Stimulated activated memory B cell treated with anti-CD40 and anti-IgM and Interleukin-4, amounts not matched to agents 10 μg/mL and 1 μg/mL and 100 μg/mL, for 72 hours (primary cell): ENCODE measurements at regions not wholly inside any gene's neighbourhood (a gene's known extent, or its start where the extent isn't known, plus 50 kb on each side); places are given as distances from the start of the nearest gene placed in this dataset.

ENCODE experiments used
- ATAC-seq: fragments of 150-1000 bp; cut with Tn5 transposase; 2 replicates; pipeline ENCODE4 v1.10.0; 2021
- H3K27ac Mint-ChIP-seq: one replicate; pipeline ENCODE4 v1.8.0; 2022; ENCODE audit warnings: mild to moderate bottlenecking, mixed read lengths
- H3K27me3 Mint-ChIP-seq: one replicate; pipeline ENCODE4 v1.8.0; 2022; ENCODE audit warnings: mixed read lengths
- H3K36me3 Mint-ChIP-seq: one replicate; pipeline ENCODE4 v1.8.0; 2022; ENCODE audit warnings: mixed read lengths
- H3K4me1 Mint-ChIP-seq: one replicate; pipeline ENCODE4 v1.8.0; 2022; ENCODE audit warnings: mixed read lengths
- H3K4me3 Mint-ChIP-seq: one replicate; pipeline ENCODE4 v1.8.0; 2022; ENCODE audit warnings: mild to moderate bottlenecking, moderate library complexity, mixed read lengths
- H3K9me3 Mint-ChIP-seq: one replicate; pipeline ENCODE4 v1.8.0; 2022; ENCODE audit warnings: mixed read lengths

GRCh38 chr10:91115618-91116390, 104.7 kb upstream of the PCGF5 start:
- no peaks in the 10 kb centered on the region for H3K36me3 Mint-ChIP-seq
- peaks cover 7% of the 10 kb centered on the region for H3K4me1 Mint-ChIP-seq
- H3K9me3 Mint-ChIP-seq: no peaks in the 10 kb centered on the region
- H3K4me3 Mint-ChIP-seq: no peak overlapping the region
- H3K27ac Mint-ChIP-seq: no peak overlapping the region
- no peak for ATAC-seq
- no peaks in the 10 kb centered on the region for H3K27me3 Mint-ChIP-seq

GRCh38 chr10:91117505-91117904, 103.0 kb upstream of the PCGF5 start:
- peaks cover 7% of the 10 kb centered on the region for H3K4me1 Mint-ChIP-seq
- H3K27me3 Mint-ChIP-seq: no peaks in the 10 kb centered on the region
- H3K4me3 Mint-ChIP-seq: no peak overlapping the region

GRCh38 chr10:91120348-91120747, 100.1 kb upstream of the PCGF5 start:
- H3K27ac Mint-ChIP-seq: no peak overlapping the region
- ATAC-seq: no peak
- H3K27me3 Mint-ChIP-seq: peaks cover 10% of the 10 kb centered on the region
- H3K36me3 Mint-ChIP-seq: no peaks in the 10 kb centered on the region
- H3K9me3 Mint-ChIP-seq: no peaks in the 10 kb centered on the region
- no peak overlapping the region for H3K4me3 Mint-ChIP-seq
- H3K4me1 Mint-ChIP-seq: peaks cover 7% of the 10 kb centered on the region

More at GRCh38 chr10:91117505-91117904, 103.0 kb upstream of the PCGF5 start:
- Mint-ChIP-seq H3K27ac (no peak overlapping the region), H3K36me3 (no peaks in the 10 kb centered on the region), H3K9me3 (no peaks in the 10 kb centered on the region)
- ATAC-seq: no peak

DNA sequence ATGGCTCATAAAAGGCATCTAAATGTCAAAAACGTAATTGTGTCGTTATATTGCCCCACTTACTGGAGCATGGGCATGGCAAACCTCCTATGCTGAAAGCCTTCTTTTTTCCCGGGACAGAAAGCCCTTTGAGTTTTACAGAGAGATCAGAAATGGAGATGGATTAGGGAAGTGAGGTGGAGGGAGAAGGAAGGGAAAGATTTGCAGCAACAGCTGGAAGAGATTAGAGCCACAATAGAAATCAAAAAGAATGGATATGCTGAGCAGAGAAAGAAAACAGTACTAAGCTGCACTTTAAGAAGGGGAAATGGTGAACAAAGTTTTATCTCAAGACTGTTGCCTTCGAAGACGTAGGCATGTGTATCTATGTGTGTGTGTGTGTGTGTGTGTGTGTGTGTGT, 97.2 kb upstream of the PCGF5 start:
- H3K4me3 Mint-ChIP-seq: no peak overlapping the region
- H3K9me3 Mint-ChIP-seq: no peaks in the 10 kb centered on the region
- H3K27ac Mint-ChIP-seq: no peak overlapping the region
- no peaks in the 10 kb centered on the region for H3K36me3 Mint-ChIP-seq
- no peak for ATAC-seq
- peaks cover 10% of the 10 kb centered on the region for H3K27me3 Mint-ChIP-seq
- no peaks in the 10 kb centered on the region for H3K4me1 Mint-ChIP-seq

DNA sequence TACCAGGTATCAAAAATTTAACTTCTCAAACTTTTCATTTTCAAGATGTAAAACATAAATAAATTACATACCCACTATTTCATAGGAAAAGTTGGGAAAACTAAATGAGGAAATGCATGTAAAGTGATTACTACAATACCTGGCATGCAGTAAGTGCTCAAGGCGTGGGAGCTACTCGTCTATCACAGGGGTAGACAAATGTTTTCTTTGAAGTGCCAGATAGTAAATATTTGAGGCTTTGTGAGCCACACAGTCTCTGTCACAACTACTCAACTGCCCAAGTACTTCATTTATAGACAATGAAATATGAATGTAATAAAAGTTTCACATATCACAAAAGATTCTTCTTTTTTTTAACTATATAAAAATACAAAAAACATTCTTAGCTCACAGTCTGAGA, 96.4 kb upstream of the PCGF5 start:
- Mint-ChIP-seq H3K4me3 (no peak overlapping the region), H3K27ac (no peak overlapping the region), H3K27me3 (peaks cover 10% of the 10 kb centered on the region), H3K4me1 (no peaks in the 10 kb centered on the region), H3K9me3 (no peaks in the 10 kb centered on the region), H3K36me3 (no peaks in the 10 kb centered on the region)
- no peak for ATAC-seq

GRCh38 chr10:91126471-91126870, 94.0 kb upstream of the PCGF5 start:
- no peaks in the 10 kb centered on the region for H3K4me1 Mint-ChIP-seq
- no peak for ATAC-seq
- no peak overlapping the region for H3K4me3 Mint-ChIP-seq
- H3K36me3 Mint-ChIP-seq: no peaks in the 10 kb centered on the region
- peaks cover 10% of the 10 kb centered on the region for H3K27me3 Mint-ChIP-seq
- H3K27ac Mint-ChIP-seq: no peak overlapping the region
- H3K9me3 Mint-ChIP-seq: no peaks in the 10 kb centered on the region

- H3K9me3 Mint-ChIP-seq: no peaks in the 10 kb centered on the region
- no peak for ATAC-seq
- H3K4me3 Mint-ChIP-seq: no peak overlapping the region
- H3K27ac Mint-ChIP-seq: no peak overlapping the region
- no peaks in the 10 kb centered on the region for H3K36me3 Mint-ChIP-seq
- H3K27me3 Mint-ChIP-seq: peaks cover 10% of the 10 kb centered on the region
- H3K4me1 Mint-ChIP-seq: no peaks in the 10 kb centered on the region
Measured at GRCh38 chr10:91127341-91128082, 93.0 kb upstream of the PCGF5 start.

GRCh38 chr10:91135113-91135512, 85.3 kb upstream of the PCGF5 start:
- Mint-ChIP-seq H3K36me3 (no peaks in the 10 kb centered on the region), H3K9me3 (no peaks in the 10 kb centered on the region), H3K27ac (no peak overlapping the region), H3K27me3 (peaks cover 9% of the 10 kb centered on the region), H3K4me3 (no peak overlapping the region), H3K4me1 (no peaks in the 10 kb centered on the region)
- ATAC-seq: no peak

DNA sequence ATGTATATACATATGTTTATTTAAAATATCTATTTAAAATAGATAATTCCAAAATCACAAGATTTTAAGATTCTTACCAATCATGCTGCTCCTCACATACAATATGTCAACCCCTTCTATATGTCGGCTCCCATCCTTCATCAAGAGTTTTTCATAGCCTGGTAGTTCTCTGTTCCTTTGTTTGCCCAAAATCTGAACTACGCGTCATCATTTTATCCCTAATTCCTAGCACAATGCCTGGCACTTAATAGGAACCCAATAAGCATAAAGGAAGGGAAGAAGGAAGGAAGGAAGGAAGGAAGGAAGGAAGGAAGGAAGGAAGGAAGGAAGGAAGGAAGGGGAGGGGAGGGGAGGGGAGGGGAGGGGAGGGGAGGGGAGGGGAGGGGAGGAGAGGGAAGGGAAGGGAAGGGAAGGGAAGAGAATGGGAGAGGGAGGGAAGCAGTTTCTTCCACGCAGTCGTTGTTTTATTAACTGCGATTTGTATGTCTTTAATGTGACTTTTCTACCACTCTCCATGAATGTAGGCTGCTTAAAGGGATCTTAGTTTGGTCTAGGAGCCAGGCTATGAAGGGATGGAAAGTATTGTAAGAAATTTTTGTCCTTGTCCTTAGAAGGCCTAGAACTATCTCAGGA, 83.3 kb upstream of the PCGF5 start:
- Mint-ChIP-seq H3K9me3 (no peaks in the 10 kb centered on the region), H3K27me3 (peaks cover 9% of the 10 kb centered on the region), H3K27ac (no peak overlapping the region), H3K36me3 (no peaks in the 10 kb centered on the region), H3K4me3 (no peak overlapping the region), H3K4me1 (no peaks in the 10 kb centered on the region)
- no peak for ATAC-seq

DNA sequence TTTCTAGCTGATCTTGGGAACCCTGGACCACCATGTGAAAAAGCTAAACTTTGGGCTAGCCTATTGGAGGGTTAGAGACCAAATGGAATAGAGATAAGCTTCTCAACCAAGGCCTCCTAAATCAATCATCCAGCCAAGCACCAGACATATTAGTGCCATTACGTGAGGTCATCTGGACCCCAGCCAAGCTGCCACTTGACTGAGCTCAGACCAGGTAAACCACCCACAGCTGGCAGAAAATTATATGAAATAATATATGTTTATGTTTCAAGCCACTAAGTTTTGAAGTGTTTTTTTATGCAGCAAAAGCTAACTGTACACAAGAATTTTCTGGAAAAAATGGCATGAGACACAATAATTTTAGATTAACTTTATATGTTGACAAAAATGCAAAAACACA, 82.6 kb upstream of the PCGF5 start:
- ATAC-seq: no peak

GRCh38 chr10:91140995-91141549, 79.4 kb upstream of the PCGF5 start:
- peak; percentile 41 for ATAC-seq
- H3K36me3 Mint-ChIP-seq: no peaks in the 10 kb centered on the region
- H3K9me3 Mint-ChIP-seq: no peaks in the 10 kb centered on the region
- H3K27me3 Mint-ChIP-seq: no peaks in the 10 kb centered on the region
- no peaks in the 10 kb centered on the region for H3K4me1 Mint-ChIP-seq
- H3K27ac Mint-ChIP-seq: no peak overlapping the region
- no peak overlapping the region for H3K4me3 Mint-ChIP-seq

More for the DNA sequence above, 82.6 kb upstream of the PCGF5 start:
- Mint-ChIP-seq H3K4me3 (no peak overlapping the region), H3K27ac (no peak overlapping the region), H3K36me3 (no peaks in the 10 kb centered on the region), H3K4me1 (no peaks in the 10 kb centered on the region), H3K27me3 (peaks cover 9% of the 10 kb centered on the region), H3K9me3 (no peaks in the 10 kb centered on the region)

GRCh38 chr10:91144961-91145360, 75.5 kb upstream of the PCGF5 start:
- no peaks in the 10 kb centered on the region for H3K27me3 Mint-ChIP-seq
- no peaks in the 10 kb centered on the region for H3K9me3 Mint-ChIP-seq
- no peak for ATAC-seq
- H3K4me3 Mint-ChIP-seq: no peak overlapping the region
- H3K36me3 Mint-ChIP-seq: peaks cover 5% of the 10 kb centered on the region
- no peaks in the 10 kb centered on the region for H3K4me1 Mint-ChIP-seq
- no peak overlapping the region for H3K27ac Mint-ChIP-seq

- Mint-ChIP-seq H3K9me3 (no peaks in the 10 kb centered on the region), H3K27me3 (no peaks in the 10 kb centered on the region), H3K4me3 (no peak overlapping the region), H3K36me3 (peaks cover 7% of the 10 kb centered on the region), H3K4me1 (no peaks in the 10 kb centered on the region), H3K27ac (no peak overlapping the region)
- ATAC-seq: no peak
Measured at GRCh38 chr10:91146146-91146545, 74.3 kb upstream of the PCGF5 start.

- no peak overlapping the region for H3K27ac Mint-ChIP-seq
- peaks cover 16% of the 10 kb centered on the region for H3K36me3 Mint-ChIP-seq
- no peaks in the 10 kb centered on the region for H3K27me3 Mint-ChIP-seq
- no peak overlapping the region for H3K4me3 Mint-ChIP-seq
- no peaks in the 10 kb centered on the region for H3K4me1 Mint-ChIP-seq
- no peak for ATAC-seq
- H3K9me3 Mint-ChIP-seq: no peaks in the 10 kb centered on the region
Measured at GRCh38 chr10:91149550-91149949, 70.9 kb upstream of the PCGF5 start.

GRCh38 chr10:91150631-91151030, 69.8 kb upstream of the PCGF5 start:
- H3K27me3 Mint-ChIP-seq: no peaks in the 10 kb centered on the region
- H3K36me3 Mint-ChIP-seq: peaks cover 16% of the 10 kb centered on the region
- ATAC-seq: no peak
- no peak overlapping the region for H3K4me3 Mint-ChIP-seq
- no peak overlapping the region for H3K27ac Mint-ChIP-seq
- no peaks in the 10 kb centered on the region for H3K9me3 Mint-ChIP-seq
- no peaks in the 10 kb centered on the region for H3K4me1 Mint-ChIP-seq
